ENCODE measurements at regions not wholly inside any gene's neighbourhood (a gene's known extent, or its start where the extent isn't known, plus 50 kb on each side); places are given as distances from the start of the nearest gene placed in this dataset.

DNA sequence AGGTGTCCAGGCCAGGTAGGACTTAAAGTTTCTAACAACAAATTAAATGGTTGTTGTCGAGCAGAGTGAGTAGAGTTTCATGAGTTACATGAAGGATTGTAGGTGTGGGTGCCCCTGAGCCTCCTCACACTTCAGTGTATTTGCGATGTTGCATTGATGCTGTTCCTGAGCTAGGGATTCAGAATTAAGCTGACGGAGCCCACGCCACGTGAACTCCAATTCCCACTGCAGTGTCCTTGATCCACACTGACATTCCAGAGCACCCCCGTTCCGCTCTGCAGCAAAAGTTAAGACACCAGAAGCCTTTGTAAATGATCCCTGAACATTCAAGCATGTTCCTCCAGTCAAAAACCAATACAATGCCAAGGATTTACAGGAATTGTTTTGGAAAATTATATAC, 78.8 kb upstream of the SEC61G start:
- no peak overlapping the region for H2AFZ ChIP-seq (ENCODE audit: low read length)
- no peak overlapping the region for H3K9ac ChIP-seq (ENCODE audit: insufficient read depth, low read length)
- no peak overlapping the region for H3K4me3 ChIP-seq (replicated peaks in 1 of 4; ENCODE audit: control extremely low read depth in 1 of 4, insufficient read depth in 1 of 4, low read depth in 3 of 4, low read length in 4 of 4)
- no peak overlapping the region for H3K4me2 ChIP-seq (ENCODE audit: extremely low read depth, insufficient read depth, low read length)
- H3K27ac ChIP-seq (ENCODE audit: insufficient read depth, low read length), result no peak overlapping the region
- H3K79me2 ChIP-seq (ENCODE audit: control insufficient read depth, insufficient read depth, low read length), result no peaks in the 10 kb centered on the region
- H3K36me3 ChIP-seq (ENCODE audit: control insufficient read depth, insufficient read depth, low read length), result no peaks in the 10 kb centered on the region
- H4K20me1 ChIP-seq (ENCODE audit: control insufficient read depth, extremely low read depth, insufficient read depth, low read length), result no peaks in the 10 kb centered on the region
- no peaks in the 10 kb centered on the region for H3K9me3 ChIP-seq (ENCODE audit: control insufficient read depth, insufficient read depth, low read depth, low read length)
- H3K4me1 ChIP-seq (ENCODE audit: control insufficient read depth, extremely low read depth, insufficient read depth, low read length), result peaks cover 15% of the 10 kb centered on the region
- DNase-seq (ENCODE audit: low read depth in 2 of 2), result no peak
- TF ChIP-seq, protein P1, sequence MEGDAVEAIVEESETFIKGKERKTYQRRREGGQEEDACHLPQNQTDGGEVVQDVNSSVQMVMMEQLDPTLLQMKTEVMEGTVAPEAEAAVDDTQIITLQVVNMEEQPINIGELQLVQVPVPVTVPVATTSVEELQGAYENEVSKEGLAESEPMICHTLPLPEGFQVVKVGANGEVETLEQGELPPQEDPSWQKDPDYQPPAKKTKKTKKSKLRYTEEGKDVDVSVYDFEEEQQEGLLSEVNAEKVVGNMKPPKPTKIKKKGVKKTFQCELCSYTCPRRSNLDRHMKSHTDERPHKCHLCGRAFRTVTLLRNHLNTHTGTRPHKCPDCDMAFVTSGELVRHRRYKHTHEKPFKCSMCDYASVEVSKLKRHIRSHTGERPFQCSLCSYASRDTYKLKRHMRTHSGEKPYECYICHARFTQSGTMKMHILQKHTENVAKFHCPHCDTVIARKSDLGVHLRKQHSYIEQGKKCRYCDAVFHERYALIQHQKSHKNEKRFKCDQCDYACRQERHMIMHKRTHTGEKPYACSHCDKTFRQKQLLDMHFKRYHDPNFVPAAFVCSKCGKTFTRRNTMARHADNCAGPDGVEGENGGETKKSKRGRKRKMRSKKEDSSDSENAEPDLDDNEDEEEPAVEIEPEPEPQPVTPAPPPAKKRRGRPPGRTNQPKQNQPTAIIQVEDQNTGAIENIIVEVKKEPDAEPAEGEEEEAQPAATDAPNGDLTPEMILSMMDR (conservative IDR thresholded peaks at IDR 0.05 in 1 of 2, IDR thresholded peaks at IDR 0.05 in 1 of 2; ENCODE audit: low read depth in 1 of 2, low read length in 2 of 2), result no peak
- no peak for TF ChIP-seq EZH2 (IDR thresholded peaks at IDR 0.05; ENCODE audit: low read length, missing control alignments)
- H3K27me3 ChIP-seq (ENCODE audit: control insufficient read depth, insufficient read depth, low read length), result no peaks in the 10 kb centered on the region

DNA sequence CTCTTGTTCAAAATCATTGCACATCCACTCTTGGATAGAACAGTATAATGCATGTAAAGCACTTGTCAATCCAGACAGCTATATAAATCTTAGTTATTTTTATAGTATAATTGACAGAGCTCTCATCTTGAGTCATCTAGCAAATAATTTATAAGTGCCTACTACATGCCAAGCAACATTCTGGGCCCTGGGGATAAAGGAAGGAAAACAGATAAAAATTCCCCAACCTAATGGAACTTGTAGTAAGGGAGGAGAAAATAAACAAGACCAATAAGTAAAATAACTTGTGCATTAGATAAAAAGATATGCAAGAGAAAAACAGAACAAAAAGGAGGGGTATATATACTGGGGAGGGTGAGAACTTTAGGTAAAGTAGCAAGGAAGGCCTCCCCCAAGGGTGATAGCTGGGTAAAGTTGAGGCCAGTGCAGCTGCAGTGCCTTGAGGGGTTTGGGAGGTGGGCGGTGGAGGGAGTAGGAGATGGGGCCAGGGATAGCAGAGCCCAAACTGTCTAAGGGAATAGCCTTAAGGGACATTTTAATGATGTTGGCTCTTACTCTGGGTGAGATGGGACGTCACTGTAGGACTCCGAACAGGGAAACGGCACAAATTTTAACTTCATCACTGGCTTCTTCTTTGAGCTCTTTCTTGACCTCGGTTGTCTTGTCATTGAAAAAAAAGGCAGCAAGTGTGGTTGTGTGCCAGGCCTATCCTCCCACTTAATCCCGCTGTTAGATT, 79.3 kb upstream of the SEC61G start:
- H3K9me3 ChIP-seq (ENCODE audit: control insufficient read depth, insufficient read depth, low read depth, low read length), result no peaks in the 10 kb centered on the region
- no peaks in the 10 kb centered on the region for H3K27me3 ChIP-seq (ENCODE audit: control insufficient read depth, insufficient read depth, low read length)
- no peak overlapping the region for H2AFZ ChIP-seq (ENCODE audit: low read length)
- H4K20me1 ChIP-seq (ENCODE audit: control insufficient read depth, extremely low read depth, insufficient read depth, low read length), result no peaks in the 10 kb centered on the region
- TF ChIP-seq EZH2 (IDR thresholded peaks at IDR 0.05; ENCODE audit: low read length, missing control alignments), result no peak
- TF ChIP-seq, protein P1 (conservative IDR thresholded peaks at IDR 0.05 in 1 of 2, IDR thresholded peaks at IDR 0.05 in 1 of 2; ENCODE audit: low read depth in 1 of 2, low read length in 2 of 2), result no peak
- no peak overlapping the region for H3K4me3 ChIP-seq (replicated peaks in 1 of 4; ENCODE audit: control extremely low read depth in 1 of 4, insufficient read depth in 1 of 4, low read depth in 3 of 4, low read length in 4 of 4)
- peaks cover 15% of the 10 kb centered on the region for H3K4me1 ChIP-seq (ENCODE audit: control insufficient read depth, extremely low read depth, insufficient read depth, low read length)
- no peaks in the 10 kb centered on the region for H3K36me3 ChIP-seq (ENCODE audit: control insufficient read depth, insufficient read depth, low read length)
- no peak for DNase-seq (ENCODE audit: low read depth in 2 of 2)
- no peak overlapping the region for H3K4me2 ChIP-seq (ENCODE audit: extremely low read depth, insufficient read depth, low read length)
- no peaks in the 10 kb centered on the region for H3K79me2 ChIP-seq (ENCODE audit: control insufficient read depth, insufficient read depth, low read length)
- H3K27ac ChIP-seq (ENCODE audit: insufficient read depth, low read length), result no peak overlapping the region
- H3K9ac ChIP-seq (ENCODE audit: insufficient read depth, low read length), result no peak overlapping the region

DNA sequence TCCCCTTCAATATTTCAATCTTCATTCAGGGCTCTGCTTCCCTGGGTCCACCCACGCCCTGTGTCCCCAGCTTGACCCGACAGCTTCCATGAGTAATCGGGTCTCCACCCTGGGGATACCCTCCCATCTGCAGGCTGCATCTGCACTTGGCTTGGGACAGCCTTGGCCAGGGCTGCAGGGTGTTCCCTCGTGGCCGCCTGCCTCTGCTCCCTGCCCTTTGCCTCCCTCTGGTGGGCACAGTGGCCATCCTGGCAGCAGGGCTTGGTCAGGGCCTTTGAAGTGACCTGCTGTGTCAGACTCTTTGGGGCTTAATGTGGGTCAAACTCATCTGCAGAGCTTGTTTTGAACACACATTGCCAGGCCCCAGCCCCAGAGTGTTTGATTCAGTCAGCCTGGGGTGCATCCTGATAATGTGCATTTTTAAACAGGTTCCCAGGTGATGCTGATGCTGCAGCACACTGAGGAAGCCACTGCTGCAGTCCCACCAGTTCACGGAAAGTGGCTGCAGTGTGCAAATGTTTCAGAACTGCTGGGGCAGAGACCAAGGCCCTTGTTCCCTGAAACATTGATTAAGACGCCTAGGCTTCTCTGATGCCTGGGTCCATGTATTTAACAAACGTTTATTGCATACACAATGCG, 80.7 kb upstream of the SEC61G start:
- H3K4me2 ChIP-seq (ENCODE audit: extremely low read depth, insufficient read depth, low read length), result peak overlapping the region; percentile 21
- no peaks in the 10 kb centered on the region for H3K9me3 ChIP-seq (ENCODE audit: control insufficient read depth, insufficient read depth, low read depth, low read length)
- no peaks in the 10 kb centered on the region for H4K20me1 ChIP-seq (ENCODE audit: control insufficient read depth, extremely low read depth, insufficient read depth, low read length)
- no peaks in the 10 kb centered on the region for H3K36me3 ChIP-seq (ENCODE audit: control insufficient read depth, insufficient read depth, low read length)
- no peaks in the 10 kb centered on the region for H3K27me3 ChIP-seq (ENCODE audit: control insufficient read depth, insufficient read depth, low read length)
- no peaks in the 10 kb centered on the region for H3K79me2 ChIP-seq (ENCODE audit: control insufficient read depth, insufficient read depth, low read length)
- no peak overlapping the region for H2AFZ ChIP-seq (ENCODE audit: low read length)
- no peak overlapping the region for H3K4me3 ChIP-seq (replicated peaks in 1 of 4; ENCODE audit: control extremely low read depth in 1 of 4, insufficient read depth in 1 of 4, low read depth in 3 of 4, low read length in 4 of 4)
- TF ChIP-seq EZH2 (IDR thresholded peaks at IDR 0.05; ENCODE audit: low read length, missing control alignments), result no peak
- TF ChIP-seq, protein P1 (conservative IDR thresholded peaks at IDR 0.05 in 1 of 2, IDR thresholded peaks at IDR 0.05 in 1 of 2; ENCODE audit: low read depth in 1 of 2, low read length in 2 of 2), result peak; percentile 73 to 75
- peak; percentile 57 to 77 for DNase-seq (ENCODE audit: low read depth in 2 of 2)
- no peak overlapping the region for H3K9ac ChIP-seq (ENCODE audit: insufficient read depth, low read length)
- peaks cover 15% of the 10 kb centered on the region for H3K4me1 ChIP-seq (ENCODE audit: control insufficient read depth, extremely low read depth, insufficient read depth, low read length)
- H3K27ac ChIP-seq (ENCODE audit: insufficient read depth, low read length), result no peak overlapping the region

Data from fibroblast of lung (primary cell).